GM18909 (cell line): ENCODE measurements at regions not wholly inside any gene's neighbourhood (a gene's known extent, or its start where the extent isn't known, plus 50 kb on each side); places are given as distances from the start of the nearest gene placed in this dataset.
"Not testable (repeated sequence)": the region's sequence is repeated elsewhere in the genome, so short reads cannot be mapped to it uniquely, and the experiment has no call there.

ENCODE experiments used
- ATAC-seq: cut with Tn5 transposase; IDR thresholded peaks from one replicate; pipeline ENCODE4 v1.9.1; 2021; ENCODE audit warnings: mild to moderate bottlenecking; ENCODE audit not compliant: unreplicated experiment, poor library complexity

- ATAC-seq = no peak
Measured at GRCh38 chr2:37566517-37566981, 104.9 kb downstream of the CDC42EP3 start.

DNA sequence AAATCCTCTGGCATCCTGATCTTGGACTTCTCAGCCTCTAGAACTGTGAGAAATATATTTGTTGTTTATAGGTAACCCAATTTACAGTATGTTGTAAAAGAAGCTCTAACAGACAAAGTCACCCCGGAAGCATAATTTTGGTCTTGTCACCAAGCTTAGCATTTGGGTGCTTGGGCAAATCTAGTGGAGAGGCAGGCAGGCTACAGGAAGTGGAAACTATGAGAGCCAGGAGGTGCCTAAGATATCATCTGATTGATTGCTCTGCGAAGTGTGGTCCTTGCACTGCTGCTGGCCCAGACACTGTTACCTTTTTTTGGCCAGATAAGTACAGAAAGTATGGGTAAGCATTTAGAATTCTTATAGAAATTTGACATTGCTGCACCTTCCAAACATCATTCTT, 102.9 kb downstream of the CDC42EP3 start:
- ATAC-seq = no peak

DNA sequence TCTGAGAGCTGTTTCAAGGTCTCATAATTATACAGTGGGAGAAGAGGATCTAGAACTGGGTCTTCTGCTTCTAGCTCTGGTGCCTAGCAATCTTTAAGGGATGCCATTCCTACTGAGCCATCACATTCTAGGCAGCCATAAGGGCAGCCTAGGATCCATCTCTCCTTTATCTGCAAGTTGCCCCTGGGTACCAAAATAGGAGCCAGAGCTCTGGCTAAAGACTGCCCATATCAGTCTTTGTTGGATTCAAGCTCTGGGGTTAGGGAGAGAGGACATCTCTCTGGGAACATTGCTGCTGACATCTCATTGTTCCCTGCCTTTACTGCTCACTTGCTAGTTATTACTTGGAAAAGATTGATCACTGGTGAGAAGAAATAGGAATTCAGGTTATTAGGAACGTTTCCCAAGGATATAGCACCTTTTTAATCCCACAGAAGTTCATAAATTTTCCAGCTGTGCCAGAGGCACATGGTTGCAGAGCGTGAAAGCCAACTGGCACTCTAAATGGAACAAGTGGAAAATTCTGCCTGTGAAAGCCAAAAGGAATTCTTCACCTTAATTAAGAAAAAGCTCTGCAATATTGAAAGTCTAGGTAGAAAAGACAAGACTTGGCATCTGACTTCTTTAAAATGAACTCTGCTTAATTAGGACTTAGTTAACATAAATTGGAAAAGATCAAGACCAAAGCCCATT, 102.2 kb downstream of the CDC42EP3 start:
- ATAC-seq = no peak

GRCh38 chr2:37569986-37570679, 101.3 kb downstream of the CDC42EP3 start:
- no peak for ATAC-seq

- peak; percentile 90 for ATAC-seq
Measured at GRCh38 chr2:37570773-37571586, 100.5 kb downstream of the CDC42EP3 start.

- no peak for ATAC-seq
Measured at GRCh38 chr2:37571587-37572136, 99.8 kb downstream of the CDC42EP3 start.

DNA sequence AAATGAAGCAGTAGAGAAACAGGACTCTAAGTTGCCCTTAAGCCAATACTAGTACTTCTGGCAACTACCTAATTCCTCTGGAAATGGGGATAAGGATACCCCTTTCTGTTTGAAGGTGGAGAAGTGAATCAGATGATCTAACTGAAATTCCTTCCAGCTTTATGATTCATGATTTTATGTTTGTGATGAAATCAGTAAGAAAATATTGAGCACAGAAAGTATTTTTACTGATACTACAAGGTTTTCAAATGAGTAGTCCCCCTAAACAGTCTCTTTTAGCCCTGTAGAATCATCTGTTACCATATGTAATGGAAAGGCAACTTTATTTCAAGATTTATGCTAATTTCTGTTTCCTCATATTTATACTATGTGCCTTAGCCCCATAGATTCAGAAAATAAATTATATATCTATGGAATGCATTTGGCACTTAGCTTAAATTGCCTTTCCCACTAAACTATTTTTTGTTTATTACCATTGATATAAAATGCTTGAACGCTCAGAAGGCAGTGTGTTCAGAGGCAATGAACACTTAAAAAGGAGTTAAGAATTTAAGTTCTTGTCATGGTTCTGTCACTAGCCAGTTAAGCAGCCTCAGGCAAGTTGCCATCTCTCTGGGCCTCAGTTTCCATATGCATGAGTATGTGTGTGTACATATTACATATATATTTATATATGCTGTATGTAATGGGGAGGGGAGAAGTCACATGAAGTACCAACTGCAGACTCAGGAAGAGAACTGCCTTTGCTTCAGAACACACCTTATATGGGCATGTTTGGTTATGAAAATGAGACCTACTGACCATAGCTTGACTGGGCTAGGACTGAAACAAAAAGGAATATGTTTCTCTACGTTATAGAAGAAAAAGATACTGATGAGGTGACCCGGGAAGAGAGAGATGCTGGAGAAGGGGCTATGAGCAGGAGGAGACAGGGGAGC, 97.7 kb downstream of the CDC42EP3 start:
- ATAC-seq = peak; percentile 55

DNA sequence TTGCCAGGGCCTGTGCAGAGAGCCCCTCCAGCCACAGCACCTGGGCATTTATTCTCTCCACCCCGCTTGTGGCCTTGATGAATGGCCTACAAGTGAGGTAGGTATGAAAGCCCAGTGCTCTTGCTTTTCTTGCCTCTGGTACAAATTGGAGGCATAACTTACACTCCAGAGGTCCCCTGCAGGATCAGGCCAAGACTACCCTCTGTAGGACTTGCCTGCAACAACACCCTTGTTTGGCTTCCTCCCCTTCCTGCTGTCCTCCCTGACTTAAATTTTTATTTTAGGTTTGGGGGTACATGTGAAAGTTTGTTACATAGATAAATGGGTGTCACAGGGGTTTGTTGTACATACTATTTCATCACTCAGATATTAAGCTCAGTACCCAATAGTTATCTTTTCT, 95.7 kb downstream of the CDC42EP3 start:
- no peak for ATAC-seq

DNA sequence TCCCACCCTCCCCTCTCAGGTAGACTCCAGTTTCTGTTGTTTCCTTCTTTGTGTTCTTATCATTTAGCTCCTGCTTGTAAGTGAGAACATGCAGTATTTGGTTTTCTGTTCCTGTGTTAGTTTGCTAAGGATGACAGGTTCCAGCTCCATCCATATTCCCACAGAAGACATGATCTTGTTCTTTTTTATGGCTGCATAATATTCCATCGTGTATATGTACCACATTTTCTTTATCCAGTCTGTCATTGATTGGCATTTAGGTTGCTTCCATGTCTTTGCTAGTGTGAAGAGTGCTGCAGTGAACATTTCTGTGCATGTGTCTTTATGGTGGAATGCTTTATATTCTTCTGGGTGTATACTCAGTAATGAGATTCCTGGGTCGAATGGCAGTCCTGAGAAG, 95.2 kb downstream of the CDC42EP3 start:
- ATAC-seq = not testable (repeated sequence)

GRCh38 chr2:37576831-37577230, 94.6 kb downstream of the CDC42EP3 start:
- no peak for ATAC-seq

DNA sequence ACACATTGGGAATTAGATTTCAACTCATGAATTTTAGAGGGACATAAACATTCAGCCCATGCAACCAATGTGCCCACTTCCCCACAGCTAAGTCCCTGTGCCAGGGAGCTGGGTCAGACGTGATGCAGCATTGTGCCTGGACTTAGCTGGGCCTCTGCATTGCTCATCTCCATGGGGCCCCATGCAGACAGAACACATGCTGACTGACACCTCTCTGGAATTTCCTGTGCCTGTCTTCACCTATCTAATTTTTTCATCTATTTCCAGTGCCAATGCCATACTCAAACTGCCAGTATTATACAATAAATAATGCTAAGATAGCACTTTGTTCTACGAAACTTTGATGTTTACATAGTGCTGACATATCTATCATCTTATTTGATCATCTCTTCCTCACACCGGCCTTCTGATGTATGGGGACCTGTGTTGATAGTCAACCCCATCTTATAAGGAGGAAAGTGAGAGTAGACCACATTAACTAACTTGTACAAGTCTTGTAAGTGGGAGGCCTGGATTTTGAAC, 92.2 kb downstream of the CDC42EP3 start:
- no peak for ATAC-seq

DNA sequence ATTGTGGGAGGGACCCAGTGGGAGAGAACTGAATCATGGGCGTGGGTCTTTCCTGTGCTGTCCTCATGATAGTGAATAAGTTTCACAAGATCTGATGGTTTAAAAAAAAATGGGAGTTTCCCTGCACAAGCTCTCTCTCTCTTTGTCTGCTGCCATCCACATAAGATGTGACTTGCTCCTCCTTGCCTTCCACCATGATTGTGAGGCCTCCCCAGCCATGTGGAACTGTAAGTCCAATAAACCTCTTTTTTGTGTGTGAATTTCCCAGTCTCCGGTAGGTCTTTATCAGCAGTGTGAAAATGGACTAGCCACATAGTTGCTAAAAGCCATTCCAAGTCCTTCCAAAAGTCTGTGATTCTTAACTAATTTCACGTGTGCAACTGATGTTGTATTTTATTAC, 91.5 kb downstream of the CDC42EP3 start:
- not testable (repeated sequence) for ATAC-seq

DNA sequence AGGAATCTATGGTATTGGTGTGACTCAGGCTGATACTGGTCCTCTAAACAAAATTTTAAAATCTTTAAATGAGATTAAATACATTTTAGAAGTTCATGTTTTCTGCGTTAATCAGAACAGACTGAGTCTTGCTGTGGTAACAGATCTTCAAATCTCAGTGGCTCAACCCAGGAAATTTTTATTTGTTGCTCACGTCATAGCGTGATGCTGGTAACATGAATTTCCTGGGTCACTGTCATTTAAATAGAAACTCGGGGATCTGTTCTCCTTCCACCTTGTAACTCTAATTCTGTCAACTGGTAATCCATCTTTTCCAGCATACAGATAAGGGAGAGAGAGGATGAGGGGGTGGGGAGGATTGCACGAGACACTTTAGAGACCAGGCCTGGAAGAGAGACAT, 90.0 kb downstream of the CDC42EP3 start:
- no peak for ATAC-seq

- no peak for ATAC-seq
Measured at GRCh38 chr2:37582481-37583220, 88.8 kb downstream of the CDC42EP3 start.

DNA sequence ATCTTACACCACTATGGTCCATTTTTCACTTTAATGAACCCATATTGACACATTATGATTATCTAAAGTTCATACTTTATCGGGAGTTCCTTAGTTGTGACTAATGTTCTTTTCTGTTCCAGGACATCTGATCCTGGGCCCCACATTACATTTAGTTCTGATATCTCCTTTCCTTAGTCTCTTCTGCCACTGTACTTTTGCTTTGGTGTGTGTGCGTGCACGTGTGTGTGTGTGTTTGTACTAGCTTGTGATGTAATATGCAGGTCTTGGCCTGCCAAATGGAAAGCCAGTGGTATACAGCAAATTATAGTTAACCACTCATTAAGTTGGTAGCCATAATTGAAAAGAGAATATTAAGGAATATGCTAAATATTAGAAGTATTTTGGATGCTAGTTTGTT, 88.0 kb downstream of the CDC42EP3 start:
- no peak for ATAC-seq

DNA sequence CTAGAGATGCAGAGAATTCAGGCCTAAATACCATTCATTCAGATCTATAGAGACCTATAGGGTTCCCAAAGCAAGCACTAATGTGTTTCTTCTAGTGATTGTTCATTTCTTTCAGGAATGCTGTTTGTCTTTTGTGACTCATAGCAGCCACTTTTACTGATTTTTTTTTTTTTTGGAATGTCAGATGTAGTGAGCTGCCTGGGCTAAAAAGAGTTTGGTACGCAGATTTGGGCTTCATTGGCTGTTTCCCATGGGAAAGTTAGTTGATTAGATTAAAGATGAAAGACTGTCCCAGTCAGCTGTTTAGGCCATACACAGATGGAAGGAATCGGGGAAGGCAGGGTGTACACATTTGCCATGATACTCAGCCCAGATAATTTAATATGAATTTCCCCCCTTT, 87.6 kb downstream of the CDC42EP3 start:
- ATAC-seq = no peak

DNA sequence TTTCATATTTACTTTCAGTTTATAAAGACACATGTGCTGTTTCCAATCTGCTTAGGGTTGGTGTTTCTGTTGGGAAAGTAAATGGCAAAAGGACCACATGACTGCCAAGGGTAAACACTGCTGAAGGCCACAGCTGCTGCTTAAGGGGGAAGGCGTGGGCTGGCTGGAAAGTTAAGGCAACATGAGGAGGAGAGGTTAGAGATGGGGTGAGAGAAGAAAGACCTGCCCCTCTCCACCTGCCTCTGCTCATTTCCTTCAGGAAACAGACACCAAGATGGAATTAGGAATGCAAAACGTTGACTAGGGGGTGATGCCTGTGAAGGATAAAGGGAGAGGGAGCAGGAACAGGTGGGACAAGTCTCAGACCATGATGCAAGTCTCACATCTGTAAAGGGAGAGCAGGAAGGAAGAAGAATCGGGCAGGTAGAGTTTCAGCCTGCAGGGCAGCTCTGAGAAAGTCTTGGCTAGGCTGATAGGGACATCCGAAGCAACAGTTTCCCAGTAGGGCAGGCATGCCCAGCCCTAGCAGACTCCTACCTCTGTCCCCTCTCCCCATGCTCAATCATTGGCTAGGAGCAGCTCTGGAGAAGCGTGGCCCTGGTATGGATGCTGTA, 86.0 kb downstream of the CDC42EP3 start:
- ATAC-seq = peak; percentile 35

DNA sequence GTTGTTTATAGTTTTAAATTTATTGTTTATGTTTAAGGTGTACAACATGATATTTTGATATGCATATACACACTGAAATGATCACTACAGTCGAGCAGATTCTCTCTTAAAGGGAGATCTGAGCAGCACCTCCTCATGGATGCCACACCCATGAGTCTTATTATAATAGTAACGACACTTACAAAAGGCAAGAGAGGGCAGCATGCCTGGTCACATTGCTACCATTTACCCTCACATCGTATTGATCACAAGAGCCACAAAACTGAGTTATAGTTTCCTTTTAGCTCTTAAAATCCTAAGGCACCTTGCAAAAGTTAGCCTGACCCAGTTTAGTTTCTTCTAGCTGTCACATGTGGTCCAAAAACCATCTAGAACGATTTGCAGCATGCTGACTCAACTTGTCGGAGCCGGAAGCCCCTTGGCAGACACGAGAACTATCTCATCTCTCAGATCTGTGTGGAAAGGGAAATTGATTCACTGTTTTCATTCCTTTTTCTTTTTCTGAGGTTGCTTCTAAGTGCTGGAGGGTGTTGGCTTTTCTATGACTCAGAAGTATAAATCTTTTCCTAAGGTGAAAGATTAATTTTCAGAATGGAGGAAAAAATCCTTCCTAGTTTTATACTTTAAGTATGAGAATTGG, 85.3 kb downstream of the CDC42EP3 start:
- peak; percentile 45 for ATAC-seq
